ENCODE measurements at regions not wholly inside any gene's neighbourhood (a gene's known extent, or its start where the extent isn't known, plus 50 kb on each side); places are given as distances from the start of the nearest gene placed in this dataset.

DNA sequence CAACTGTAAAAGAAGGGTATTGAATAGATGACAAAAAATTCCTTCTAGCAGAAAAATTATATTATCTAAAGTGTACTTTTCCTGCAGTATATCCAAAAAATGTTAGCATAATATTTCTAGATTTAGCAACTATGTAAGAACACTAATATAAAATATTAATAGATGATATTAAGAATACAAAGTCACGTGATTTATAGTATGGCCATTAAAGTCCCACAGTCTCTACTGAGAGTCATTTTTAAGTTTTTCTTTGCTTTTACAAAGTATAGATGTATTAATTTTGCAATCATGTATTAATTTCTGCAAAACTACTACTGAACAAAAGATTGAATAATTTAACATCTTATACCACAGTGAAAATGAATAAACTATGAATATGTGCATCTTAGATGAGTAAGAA lies 94.9 kb downstream of the ZWINT start:
- Mint-ChIP-seq H3K4me3 (no peak overlapping the region), H3K27me3 (ENCODE audit: low read depth) (peaks cover 6% of the 10 kb centered on the region), H3K9me3 (no peaks in the 10 kb centered on the region), H3K27ac (no peak overlapping the region), H3K4me1 (no peaks in the 10 kb centered on the region), H3K36me3 (no peaks in the 10 kb centered on the region)
- DNase-seq (ENCODE audit: low spot score in 2 of 2, unreplicated experiment in 2 of 2) = no peak
- TF ChIP-seq, protein P1, sequence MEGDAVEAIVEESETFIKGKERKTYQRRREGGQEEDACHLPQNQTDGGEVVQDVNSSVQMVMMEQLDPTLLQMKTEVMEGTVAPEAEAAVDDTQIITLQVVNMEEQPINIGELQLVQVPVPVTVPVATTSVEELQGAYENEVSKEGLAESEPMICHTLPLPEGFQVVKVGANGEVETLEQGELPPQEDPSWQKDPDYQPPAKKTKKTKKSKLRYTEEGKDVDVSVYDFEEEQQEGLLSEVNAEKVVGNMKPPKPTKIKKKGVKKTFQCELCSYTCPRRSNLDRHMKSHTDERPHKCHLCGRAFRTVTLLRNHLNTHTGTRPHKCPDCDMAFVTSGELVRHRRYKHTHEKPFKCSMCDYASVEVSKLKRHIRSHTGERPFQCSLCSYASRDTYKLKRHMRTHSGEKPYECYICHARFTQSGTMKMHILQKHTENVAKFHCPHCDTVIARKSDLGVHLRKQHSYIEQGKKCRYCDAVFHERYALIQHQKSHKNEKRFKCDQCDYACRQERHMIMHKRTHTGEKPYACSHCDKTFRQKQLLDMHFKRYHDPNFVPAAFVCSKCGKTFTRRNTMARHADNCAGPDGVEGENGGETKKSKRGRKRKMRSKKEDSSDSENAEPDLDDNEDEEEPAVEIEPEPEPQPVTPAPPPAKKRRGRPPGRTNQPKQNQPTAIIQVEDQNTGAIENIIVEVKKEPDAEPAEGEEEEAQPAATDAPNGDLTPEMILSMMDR (IDR thresholded peaks at IDR 0.05; ENCODE audit: unreplicated experiment) = no peak

DNA sequence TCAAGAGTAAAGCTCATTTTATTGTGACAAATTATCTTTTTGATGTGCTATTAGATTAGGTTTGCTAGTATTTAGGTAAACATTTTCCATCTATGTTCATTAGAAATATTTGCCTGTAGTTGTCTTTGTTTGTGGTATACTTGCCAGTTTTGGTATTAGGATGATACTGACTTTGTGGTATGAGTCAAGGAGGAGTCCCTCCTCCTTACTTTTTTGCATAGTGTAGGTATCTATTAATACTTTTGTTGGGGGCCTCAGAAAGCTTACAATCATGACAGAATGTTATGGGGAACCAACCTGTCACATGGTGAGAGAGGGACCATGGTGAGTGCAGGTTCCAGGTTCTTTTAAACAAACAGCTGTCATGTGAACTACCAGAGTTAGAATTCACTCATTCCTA lies 102.1 kb downstream of the ZWINT start:
- TF ChIP-seq, protein P1 (IDR thresholded peaks at IDR 0.05; ENCODE audit: unreplicated experiment) = no peak
- H3K27me3 Mint-ChIP-seq (ENCODE audit: low read depth) = peaks cover 4% of the 10 kb centered on the region
- H3K27ac Mint-ChIP-seq = no peak overlapping the region
- no peak overlapping the region for H3K4me3 Mint-ChIP-seq
- DNase-seq (ENCODE audit: low spot score in 2 of 2, unreplicated experiment in 2 of 2) = no peak
- H3K36me3 Mint-ChIP-seq = no peaks in the 10 kb centered on the region
- peaks cover 5% of the 10 kb centered on the region for H3K9me3 Mint-ChIP-seq
- H3K4me1 Mint-ChIP-seq = no peaks in the 10 kb centered on the region

DNA sequence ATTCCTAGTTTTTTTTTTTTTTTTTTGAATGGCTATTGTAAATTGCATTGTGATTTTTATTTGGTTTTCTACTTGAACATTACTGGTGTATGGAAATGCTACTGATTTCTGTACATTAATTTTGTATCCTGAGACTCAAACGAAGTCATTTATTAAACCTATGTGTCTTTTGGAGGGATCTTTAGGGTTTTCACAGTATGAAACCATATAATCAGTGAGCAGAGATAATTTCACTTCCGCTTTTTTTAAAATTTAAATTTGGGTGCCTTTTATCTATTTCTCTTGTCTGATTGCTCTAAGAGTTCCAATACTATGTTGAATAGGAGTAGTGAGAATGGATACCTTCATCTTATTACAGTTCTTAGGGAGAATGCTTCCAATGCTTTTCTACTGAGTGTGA lies 102.7 kb downstream of the ZWINT start:
- Mint-ChIP-seq H3K9me3 (peaks cover 12% of the 10 kb centered on the region), H3K4me1 (no peaks in the 10 kb centered on the region), H3K27me3 (ENCODE audit: low read depth) (peaks cover 5% of the 10 kb centered on the region), H3K36me3 (no peaks in the 10 kb centered on the region), H3K27ac (no peak overlapping the region), H3K4me3 (no peak overlapping the region)
- TF ChIP-seq, protein P1 (IDR thresholded peaks at IDR 0.05; ENCODE audit: unreplicated experiment) = no peak
- DNase-seq (ENCODE audit: low spot score in 2 of 2, unreplicated experiment in 2 of 2) = no peak

DNA sequence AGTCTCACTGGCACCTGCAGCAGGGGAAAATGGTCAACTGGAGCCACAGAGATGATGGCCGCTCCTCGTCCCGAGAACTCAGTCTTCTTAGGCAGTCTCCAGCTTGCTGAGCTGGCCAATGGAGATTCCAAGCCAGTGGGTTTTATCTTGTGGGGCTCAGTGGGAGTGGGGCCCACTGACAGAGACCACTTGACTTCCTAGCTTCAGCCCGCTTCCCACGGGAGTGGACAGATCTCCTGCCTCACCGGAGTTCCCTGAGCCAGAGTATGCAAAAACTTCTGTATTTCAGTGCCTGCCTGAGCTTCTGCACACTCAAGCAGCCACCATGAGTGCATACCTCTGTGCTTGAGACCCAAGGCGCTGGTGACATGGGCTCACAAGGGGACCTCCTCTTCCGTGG lies 105.8 kb downstream of the ZWINT start:
- DNase-seq (ENCODE audit: low spot score in 2 of 2, unreplicated experiment in 2 of 2) = no peak
- TF ChIP-seq, protein P1 (IDR thresholded peaks at IDR 0.05; ENCODE audit: unreplicated experiment) = no peak
- no peaks in the 10 kb centered on the region for H3K4me1 Mint-ChIP-seq
- no peaks in the 10 kb centered on the region for H3K36me3 Mint-ChIP-seq
- H3K27me3 Mint-ChIP-seq (ENCODE audit: low read depth) = peaks cover 12% of the 10 kb centered on the region
- no peak overlapping the region for H3K27ac Mint-ChIP-seq
- no peak overlapping the region for H3K4me3 Mint-ChIP-seq
- H3K9me3 Mint-ChIP-seq = peaks cover 22% of the 10 kb centered on the region

DNA sequence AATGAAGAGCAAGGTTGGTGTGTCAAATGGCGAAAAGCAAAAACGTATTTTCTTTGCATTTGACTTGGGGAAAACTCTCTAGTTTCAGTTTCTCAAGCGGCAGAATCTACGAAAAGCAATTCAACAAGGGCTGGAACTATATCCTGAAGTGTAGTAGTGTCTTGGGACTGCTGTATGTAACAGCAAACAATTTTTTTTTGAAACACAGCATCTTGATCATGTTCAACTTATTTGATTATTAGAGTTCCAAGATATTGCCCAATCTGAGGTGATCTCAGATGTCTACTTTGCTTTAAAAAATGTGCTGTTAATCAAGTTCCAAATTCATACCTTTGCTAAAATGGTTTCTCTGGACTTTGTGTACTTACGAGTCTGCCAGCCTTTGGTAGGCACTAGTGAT lies 120.6 kb downstream of the ZWINT start:
- H3K4me3 Mint-ChIP-seq = no peak overlapping the region
- H3K4me1 Mint-ChIP-seq = peaks cover 2% of the 10 kb centered on the region
- no peak overlapping the region for H3K27ac Mint-ChIP-seq

More for the DNA sequence above, 120.6 kb downstream of the ZWINT start:
- TF ChIP-seq, protein P1 (IDR thresholded peaks at IDR 0.05; ENCODE audit: unreplicated experiment) = no peak
- Mint-ChIP-seq H3K36me3 (no peaks in the 10 kb centered on the region), H3K9me3 (no peaks in the 10 kb centered on the region), H3K27me3 (ENCODE audit: low read depth) (peaks cover 42% of the 10 kb centered on the region)
- DNase-seq (ENCODE audit: low spot score in 2 of 2, unreplicated experiment in 2 of 2) = no peak
